Pancreas (tissue), 10 donors: ENCODE measurements at regions not wholly inside any gene's neighbourhood (a gene's known extent, or its start where the extent isn't known, plus 50 kb on each side); places are given as distances from the start of the nearest gene placed in this dataset.

ENCODE experiments used
- ATAC-seq, 4 donors: fragments of 200-7000 bp; cut with Tn5 transposase; one replicate each; pipeline versions ENCODE4 v1.8.0 to v1.9.1; 2020; ENCODE audit warnings: mild to moderate bottlenecking in 4 of 4, moderate library complexity in 4 of 4
- DNase-seq, 6 donors: peaks; one replicate each; pipeline ENCODE4 v3.0.0-alpha.2; 2020
- FAIRE-seq: peaks from 2 replicates; lab custom pipeline; 2012; peaks lifted over from hg19 to GRCh38; lab: Jason Lieb, UNC
- H3K27ac ChIP-seq, 4 donors: fragments of 200-600 bp; sonication (generic); 1 replicate in 3 of 4; 2 replicates in 1 of 4; pipeline versions ENCODE4 v1.5.0 to v1.8.0; 2020
- H3K27me3 ChIP-seq, 4 donors: fragments of 200-600 bp; one replicate each; pipeline ENCODE4 v1.8.0; 2021
- H3K36me3 ChIP-seq, 3 donors: fragments of 200-600 bp; sonication (generic) in 1 of 3; one replicate each; pipeline versions ENCODE4 v1.5.0 to v1.8.0; 2020 to 2021
- H3K4me1 ChIP-seq, 3 donors: fragments of 200-600 bp; one replicate each; pipeline ENCODE4 v1.8.0; 2021
- H3K4me3 ChIP-seq, 4 donors: fragments of 200-600 bp; sonication (generic) in 2 of 4; one replicate each; pipeline versions ENCODE4 v1.5.0 to v1.8.0; 2020 to 2021
- H3K9me3 ChIP-seq, 4 donors: fragments of 200-600 bp; one replicate each; pipeline ENCODE4 v1.8.0; 2021
- WGBS, 2 donors: extraction: QIAGEN DNeasy Blood & Tissue Kit; methylation state at CpG; one replicate each; pipeline ENCODE4 v1.1.7; 2013; 5-methylcytosine and 5-hydroxymethylcytosine counted together
- intact Hi-C, 3 donors: fragments of 100-400 bp; cut with DNase I; formaldehyde crosslinking; loops; one replicate each; pipeline versions ENCODE4 v1.11.1 to v1.14.2; 2022
- TF ChIP-seq, protein P1 (sequence below), 4 donors: fragments of 200-600 bp; sonication (generic) in 3 of 4; IDR thresholded peaks; one replicate each; pipeline versions ENCODE4 v1.5.0 to v1.8.0; 2021; ENCODE audit warnings: antibody characterized with exemption in 4 of 4
- donor health status: healthy with polysubstance abuse.
- donor health status: DM: no; HTN: no; CAD: no; lungs with moderate emphysema.
- donor health status: DM: no; HTN: no; CAD: no.
- donor health status: control.
- donor health status: control.
- donor health status: Bipolar disorder and iron deficiency.
- donor health status: DM: yes; HTN: yes; CAD: no.
- donor health status: DM: no; HTN: no; CAD: no.
- donor health status: DM: no; HTN: no; CAD: no.
- donor health status: DM: yes; HTN: yes; CAD: no.

GRCh38 chr1:67517046-67517445, 86.8 kb upstream of the SERBP1 start:
- Histone ChIP-seq H3K4me3 (no peak overlapping the region), H3K4me1 (no peaks in the 10 kb centered on the region), H3K9me3 (no peaks in the 10 kb centered on the region), H3K27ac (no peak overlapping the region), H3K27me3 (no peaks in the 10 kb centered on the region), H3K36me3 (no peaks in the 10 kb centered on the region)
- TF ChIP-seq, protein P1, sequence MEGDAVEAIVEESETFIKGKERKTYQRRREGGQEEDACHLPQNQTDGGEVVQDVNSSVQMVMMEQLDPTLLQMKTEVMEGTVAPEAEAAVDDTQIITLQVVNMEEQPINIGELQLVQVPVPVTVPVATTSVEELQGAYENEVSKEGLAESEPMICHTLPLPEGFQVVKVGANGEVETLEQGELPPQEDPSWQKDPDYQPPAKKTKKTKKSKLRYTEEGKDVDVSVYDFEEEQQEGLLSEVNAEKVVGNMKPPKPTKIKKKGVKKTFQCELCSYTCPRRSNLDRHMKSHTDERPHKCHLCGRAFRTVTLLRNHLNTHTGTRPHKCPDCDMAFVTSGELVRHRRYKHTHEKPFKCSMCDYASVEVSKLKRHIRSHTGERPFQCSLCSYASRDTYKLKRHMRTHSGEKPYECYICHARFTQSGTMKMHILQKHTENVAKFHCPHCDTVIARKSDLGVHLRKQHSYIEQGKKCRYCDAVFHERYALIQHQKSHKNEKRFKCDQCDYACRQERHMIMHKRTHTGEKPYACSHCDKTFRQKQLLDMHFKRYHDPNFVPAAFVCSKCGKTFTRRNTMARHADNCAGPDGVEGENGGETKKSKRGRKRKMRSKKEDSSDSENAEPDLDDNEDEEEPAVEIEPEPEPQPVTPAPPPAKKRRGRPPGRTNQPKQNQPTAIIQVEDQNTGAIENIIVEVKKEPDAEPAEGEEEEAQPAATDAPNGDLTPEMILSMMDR (IDR thresholded peaks at IDR 0.05) = no peak
- ATAC-seq = no peak
- FAIRE-seq = no peak
- intact Hi-C loops = no loop called here
- DNase-seq = no peak

DNA sequence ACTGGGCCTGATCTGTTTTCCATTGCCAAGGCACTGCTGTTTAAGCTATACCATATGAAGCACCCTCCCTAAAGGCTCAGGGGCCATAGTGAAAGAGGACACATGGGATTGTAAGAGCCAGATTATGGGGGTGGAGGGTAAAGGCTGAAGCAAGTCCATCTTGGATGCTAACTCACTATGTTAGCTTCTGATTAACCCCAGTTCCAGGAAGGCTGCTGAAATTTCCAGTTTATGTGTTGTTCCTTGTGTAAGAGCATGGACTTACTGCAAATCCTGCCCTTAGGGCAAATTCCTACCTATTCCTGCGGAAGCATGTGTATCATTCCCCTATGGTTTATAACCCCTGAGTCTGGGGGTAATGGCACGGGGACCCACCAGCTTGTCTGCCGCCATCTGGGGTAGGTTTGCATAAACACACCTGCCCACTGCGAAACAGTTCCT, 91.8 kb upstream of the SERBP1 start:
- ATAC-seq (peak in 2 of 4 donors; percentile 24 to 34), DNase-seq (no peak), FAIRE-seq (no peak)
- Histone ChIP-seq H3K4me3 (no peak overlapping the region), H3K36me3 (no peaks in the 10 kb centered on the region), H3K27ac (no peak overlapping the region), H3K27me3 (no peaks in the 10 kb centered on the region), H3K4me1 (no peaks in the 10 kb centered on the region), H3K9me3 (no peaks in the 10 kb centered on the region)
- WGBS, 2 donors = 88 to 92% methylated on average over 4 of the region's 4 CpGs
- TF ChIP-seq, protein P1 (IDR thresholded peaks at IDR 0.05) = no peak
- intact Hi-C loops = no loop called here

- DNase-seq (no peak), ATAC-seq (no peak), FAIRE-seq (no peak)
- Histone ChIP-seq H3K9me3 (no peaks in the 10 kb centered on the region), H3K4me3 (no peak overlapping the region), H3K27ac (no peak overlapping the region), H3K36me3 (no peaks in the 10 kb centered on the region), H3K27me3 (no peaks in the 10 kb centered on the region), H3K4me1 (no peaks in the 10 kb centered on the region)
- WGBS, 2 donors = 94 to 96% methylated on average over 4 of the region's 4 CpGs
- intact Hi-C loops = no loop called here
- TF ChIP-seq, protein P1 (IDR thresholded peaks at IDR 0.05) = no peak
Observed at GRCh38 chr1:67522793-67523192, 92.6 kb upstream of the SERBP1 start.

- peak in 2 of 4 donors; percentile 12 to 26 for ATAC-seq
- no peaks in the 10 kb centered on the region for H3K9me3 ChIP-seq
- H3K4me1 ChIP-seq = no peaks in the 10 kb centered on the region
- no peaks in the 10 kb centered on the region for H3K27me3 ChIP-seq
- no peak for FAIRE-seq
- intact Hi-C loops = no loop called here
- DNase-seq = no peak
- no peaks in the 10 kb centered on the region for H3K36me3 ChIP-seq
- no peak overlapping the region for H3K4me3 ChIP-seq
- WGBS, 2 donors = 56 to 62% methylated on average over 7 of the region's 7 CpGs
- H3K27ac ChIP-seq = no peak overlapping the region
- TF ChIP-seq, protein P1 (IDR thresholded peaks at IDR 0.05) = no peak
Observed at GRCh38 chr1:67524143-67525052, 94.2 kb upstream of the SERBP1 start.
